AG20443 (cell line): ENCODE measurements at regions not wholly inside any gene's neighbourhood (a gene's known extent, or its start where the extent isn't known, plus 50 kb on each side); places are given as distances from the start of the nearest gene placed in this dataset.
"Not testable (repeated sequence)": the region's sequence is repeated elsewhere in the genome, so short reads cannot be mapped to it uniquely, and the experiment has no call there.

Source experiments
- DNase-seq: peaks from one replicate; pipeline ENCODE4 v3.0.0; 2012; ENCODE audit warnings: low spot score, mixed read lengths

- DNase-seq = not testable (repeated sequence)
These were observed 129.1 kb downstream of the CCT8L2 start for GRCh38 chr22:16463472-16463871.

GRCh38 chr22:16447451-16447850 is 145.2 kb downstream of the CCT8L2 start:
- not testable (repeated sequence) for DNase-seq

- not testable (repeated sequence) for DNase-seq
These were observed 145.7 kb downstream of the CCT8L2 start for GRCh38 chr22:16446755-16447440.

- not testable (repeated sequence) for DNase-seq
These were observed 151.6 kb downstream of the CCT8L2 start for GRCh38 chr22:16441014-16441413.

GRCh38 chr22:16423476-16423875 is 169.1 kb downstream of the CCT8L2 start:
- peak; percentile 6 for DNase-seq

GRCh38 chr22:16417498-16417897 is 175.1 kb downstream of the CCT8L2 start:
- DNase-seq = not testable (repeated sequence)

GRCh38 chr22:16404639-16405038 is 188.0 kb downstream of the CCT8L2 start:
- not testable (repeated sequence) for DNase-seq

GRCh38 chr22:16403661-16404060 is 188.9 kb downstream of the CCT8L2 start:
- not testable (repeated sequence) for DNase-seq

GRCh38 chr22:16402874-16403399 is 189.7 kb downstream of the CCT8L2 start:
- not testable (repeated sequence) for DNase-seq

GRCh38 chr22:16393476-16393875 is 199.1 kb downstream of the CCT8L2 start:
- DNase-seq = not testable (repeated sequence)

GRCh38 chr22:16391417-16391930 is 201.1 kb downstream of the CCT8L2 start:
- DNase-seq = not testable (repeated sequence)

GRCh38 chr22:16390541-16391217 is 201.9 kb downstream of the CCT8L2 start:
- not testable (repeated sequence) for DNase-seq

- not testable (repeated sequence) for DNase-seq
These were observed 202.6 kb downstream of the CCT8L2 start for GRCh38 chr22:16390046-16390445.

- not testable (repeated sequence) for DNase-seq
These were observed 203.4 kb downstream of the CCT8L2 start for GRCh38 chr22:16389256-16389655.

- DNase-seq = not testable (repeated sequence)
These were observed 204.0 kb downstream of the CCT8L2 start for GRCh38 chr22:16388616-16389015.

GRCh38 chr22:16388127-16388526 is 204.5 kb downstream of the CCT8L2 start:
- not testable (repeated sequence) for DNase-seq

- DNase-seq = not testable (repeated sequence)
These were observed 205.1 kb downstream of the CCT8L2 start for GRCh38 chr22:16387543-16387942.

GRCh38 chr22:16387088-16387487 is 205.5 kb downstream of the CCT8L2 start:
- no peak for DNase-seq

- DNase-seq = not testable (repeated sequence)
These were observed 231.3 kb downstream of the CCT8L2 start for GRCh38 chr22:16361328-16361727.

- DNase-seq = not testable (repeated sequence)
These were observed 240.0 kb downstream of the CCT8L2 start for GRCh38 chr22:16352637-16353036.

GRCh38 chr22:16347083-16347482 is 245.5 kb downstream of the CCT8L2 start:
- not testable (repeated sequence) for DNase-seq

- not testable (repeated sequence) for DNase-seq
These were observed 277.0 kb downstream of the CCT8L2 start for GRCh38 chr22:16315565-16315964.
